D721Med (cell line): ENCODE measurements at regions not wholly inside any gene's neighbourhood (a gene's known extent, or its start where the extent isn't known, plus 50 kb on each side); places are given as distances from the start of the nearest gene placed in this dataset.

Experiments used
- DNase-seq: peaks from one replicate; pipeline ENCODE4 v3.0.0; 2011; ENCODE audit warnings: low spot score; ENCODE audit not compliant: insufficient read length
- FAIRE-seq: peaks from 2 replicates; lab custom pipeline; 2011; peaks lifted over from hg19 to GRCh38; lab: Jason Lieb, UNC
- TF ChIP-seq, protein P1 (sequence below): IDR thresholded peaks from 2 replicates; pipeline ENCODE4 v1.5.1; 2012; ENCODE audit warnings: mild to moderate bottlenecking, control low read depth; ENCODE audit not compliant: insufficient read depth; ENCODE audit errors: missing control alignments

DNA sequence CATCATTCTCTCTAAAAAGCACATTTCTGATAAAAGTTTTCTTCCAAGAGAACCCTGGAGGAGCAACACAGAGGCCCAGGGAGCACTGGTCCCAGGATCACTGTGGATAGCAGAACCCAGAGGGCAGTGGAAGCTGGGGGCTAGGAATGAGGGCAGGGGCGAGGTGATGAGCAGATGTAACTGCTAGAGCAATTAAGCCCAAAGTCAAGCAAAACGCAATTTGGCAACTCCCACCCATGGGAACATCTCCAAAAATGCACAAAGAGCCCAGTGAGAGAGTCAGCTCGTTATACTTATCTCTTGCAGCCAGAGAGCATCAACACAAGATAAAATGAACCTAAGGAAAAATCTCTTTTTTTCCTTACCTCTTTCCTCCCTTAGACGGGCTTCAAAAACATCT, 284.2 kb downstream of the TBC1D4 start:
- no peak for DNase-seq
- FAIRE-seq = no peak
- TF ChIP-seq, protein P1, sequence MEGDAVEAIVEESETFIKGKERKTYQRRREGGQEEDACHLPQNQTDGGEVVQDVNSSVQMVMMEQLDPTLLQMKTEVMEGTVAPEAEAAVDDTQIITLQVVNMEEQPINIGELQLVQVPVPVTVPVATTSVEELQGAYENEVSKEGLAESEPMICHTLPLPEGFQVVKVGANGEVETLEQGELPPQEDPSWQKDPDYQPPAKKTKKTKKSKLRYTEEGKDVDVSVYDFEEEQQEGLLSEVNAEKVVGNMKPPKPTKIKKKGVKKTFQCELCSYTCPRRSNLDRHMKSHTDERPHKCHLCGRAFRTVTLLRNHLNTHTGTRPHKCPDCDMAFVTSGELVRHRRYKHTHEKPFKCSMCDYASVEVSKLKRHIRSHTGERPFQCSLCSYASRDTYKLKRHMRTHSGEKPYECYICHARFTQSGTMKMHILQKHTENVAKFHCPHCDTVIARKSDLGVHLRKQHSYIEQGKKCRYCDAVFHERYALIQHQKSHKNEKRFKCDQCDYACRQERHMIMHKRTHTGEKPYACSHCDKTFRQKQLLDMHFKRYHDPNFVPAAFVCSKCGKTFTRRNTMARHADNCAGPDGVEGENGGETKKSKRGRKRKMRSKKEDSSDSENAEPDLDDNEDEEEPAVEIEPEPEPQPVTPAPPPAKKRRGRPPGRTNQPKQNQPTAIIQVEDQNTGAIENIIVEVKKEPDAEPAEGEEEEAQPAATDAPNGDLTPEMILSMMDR = no peak

DNA sequence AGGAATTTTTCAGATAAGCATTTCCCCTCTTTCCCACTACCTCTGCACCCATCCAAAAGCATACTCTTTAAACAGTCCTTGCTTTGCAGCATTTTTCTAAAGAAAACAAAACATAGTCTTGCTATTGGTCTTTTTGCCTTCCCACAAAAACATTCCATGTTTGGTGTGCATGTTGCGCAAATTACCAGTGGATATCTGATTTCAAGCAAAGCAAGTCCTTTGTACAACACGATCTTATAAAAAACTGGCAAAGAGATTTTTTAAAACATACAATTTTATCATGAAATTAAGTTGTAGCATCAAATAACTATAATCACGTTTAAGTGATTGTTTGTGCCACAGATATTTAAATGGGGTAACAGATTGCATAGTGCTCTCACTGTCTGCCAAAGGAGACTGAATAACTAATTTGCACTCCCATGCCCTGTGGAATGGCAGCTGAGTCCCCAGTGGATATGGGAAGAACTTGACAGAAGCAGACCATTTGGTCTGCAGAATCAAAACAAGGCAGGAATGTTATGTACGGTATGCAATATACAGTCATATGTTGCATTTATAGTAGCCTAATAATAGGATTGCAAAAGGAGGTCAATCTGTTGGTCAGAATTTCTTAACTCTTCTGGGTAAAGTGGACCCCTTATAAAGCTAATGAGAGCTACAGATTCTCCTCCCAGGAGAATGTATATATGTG, 285.7 kb downstream of the TBC1D4 start:
- TF ChIP-seq, protein P1 = no peak
- DNase-seq = no peak
- FAIRE-seq = no peak

DNA sequence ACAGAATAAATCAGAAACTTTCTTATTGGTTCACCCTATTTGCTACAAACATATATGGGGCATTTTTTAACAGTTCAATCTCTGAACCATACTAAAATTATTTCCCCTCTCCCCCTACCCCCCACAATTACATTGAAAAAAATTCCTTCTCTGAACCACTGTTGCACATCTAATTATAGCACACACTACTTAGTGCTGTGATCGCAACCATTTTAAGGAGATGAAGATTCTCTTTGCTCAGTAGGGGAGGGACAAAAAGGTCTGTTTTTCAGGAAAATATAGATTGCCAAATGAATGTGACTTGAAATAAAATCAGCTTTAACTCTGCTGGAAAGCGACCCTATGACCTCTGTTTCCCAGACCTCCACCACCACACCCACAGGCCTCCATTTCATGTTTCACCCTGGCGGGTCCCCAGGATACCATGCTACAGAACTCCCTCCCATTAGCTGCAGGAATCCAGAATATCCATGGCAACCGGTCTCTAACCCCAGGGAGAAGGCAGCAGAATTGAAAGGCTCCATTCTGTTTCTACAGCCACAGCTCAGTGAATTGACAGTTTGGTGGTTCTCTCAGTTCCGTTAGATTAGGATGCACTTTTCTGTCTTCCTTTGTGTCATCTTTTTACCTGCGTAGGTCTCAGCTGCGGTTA, 286.3 kb downstream of the TBC1D4 start:
- FAIRE-seq (no peak), DNase-seq (no peak)

DNA sequence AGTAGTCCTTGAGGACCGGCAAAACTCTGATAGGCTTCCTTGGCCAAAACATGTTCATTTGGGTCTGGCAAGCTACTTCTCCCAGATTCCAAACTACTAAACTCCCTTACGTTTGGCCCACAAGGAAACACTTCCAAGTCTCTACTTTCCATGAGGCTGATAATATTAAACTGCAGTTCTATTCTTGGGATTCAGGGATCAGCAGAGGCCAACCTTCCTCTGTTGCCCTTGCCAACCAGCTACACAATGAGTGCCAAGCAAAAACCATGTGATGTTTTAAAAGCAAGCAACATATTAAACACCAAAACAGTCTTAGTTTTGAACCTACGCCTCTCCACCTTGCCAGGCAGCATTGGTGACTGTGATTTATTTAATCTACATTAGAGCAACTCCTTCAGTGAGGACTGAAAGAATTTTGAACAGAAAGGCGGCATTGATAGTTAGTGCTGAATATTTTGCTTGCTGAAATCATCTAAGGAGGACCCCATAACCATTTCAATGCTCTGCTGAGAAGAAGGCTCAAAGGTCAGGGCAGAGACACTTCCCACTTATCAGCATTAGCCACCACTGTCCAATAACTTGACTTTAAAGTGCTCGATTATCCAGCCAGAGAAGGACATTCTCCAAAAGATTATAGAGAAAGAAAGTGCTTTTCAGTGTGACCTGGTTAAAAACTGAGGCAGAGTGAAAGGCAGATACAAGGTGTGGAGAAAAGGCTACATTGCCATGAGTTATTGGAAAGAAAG, 287.1 kb downstream of the TBC1D4 start:
- FAIRE-seq (no peak), DNase-seq (no peak)
- TF ChIP-seq, protein P1 = no peak

More for the DNA sequence above, 286.3 kb downstream of the TBC1D4 start:
- TF ChIP-seq, protein P1 = no peak

DNA sequence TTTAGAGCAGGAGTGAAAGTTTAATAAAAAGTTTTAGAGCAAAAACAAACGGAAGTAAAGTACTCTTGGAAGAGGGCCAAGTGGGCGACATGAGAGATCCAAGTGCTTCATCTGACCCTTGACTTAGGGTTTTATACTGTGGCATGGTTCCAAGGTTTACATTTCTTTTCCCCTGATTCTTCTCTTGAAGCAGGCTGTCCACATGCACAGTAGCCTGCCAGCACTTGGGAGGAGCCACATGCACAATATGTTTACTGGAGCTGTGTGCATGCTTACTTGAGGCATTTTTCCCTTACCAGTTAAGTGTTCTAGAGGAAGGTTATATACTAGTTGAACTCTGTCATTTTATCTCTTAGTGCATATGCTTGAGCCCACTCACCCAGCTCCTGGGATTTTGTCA, 295.6 kb downstream of the TBC1D4 start:
- FAIRE-seq (no peak), DNase-seq (no peak)
- TF ChIP-seq, protein P1 = no peak

DNA sequence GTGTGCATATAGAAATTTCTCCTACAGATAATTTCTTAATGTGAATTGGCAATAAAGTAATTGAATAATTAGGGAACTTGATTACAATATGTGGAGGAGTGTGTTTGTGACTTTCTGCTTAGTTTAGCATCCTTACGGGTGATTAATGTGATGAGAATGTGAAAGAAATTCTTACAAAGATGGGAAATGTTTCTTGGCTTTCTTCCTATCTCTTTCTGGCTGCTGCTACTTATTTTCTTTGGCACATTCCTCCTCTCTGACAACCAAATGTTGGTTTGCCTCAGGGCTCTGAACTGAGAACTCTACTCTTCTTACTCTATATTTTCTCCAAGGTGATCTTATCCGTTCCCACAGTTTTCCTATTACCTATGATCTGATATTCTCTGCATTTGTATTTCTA, 300.1 kb downstream of the TBC1D4 start:
- TF ChIP-seq, protein P1 = no peak
- FAIRE-seq (no peak), DNase-seq (no peak)
